SK-N-MC (cell line): ENCODE measurements at regions not wholly inside any gene's neighbourhood (a gene's known extent, or its start where the extent isn't known, plus 50 kb on each side); places are given as distances from the start of the nearest gene placed in this dataset.

Experiments
- EZH2 ChIP-seq: fragments of 200-600 bp; sonication (generic); IDR thresholded peaks from one replicate; pipeline ENCODE4 v1.6.1; 2017; ENCODE audit warnings: antibody characterized with exemption
- FOXP2 ChIP-seq: optimal IDR thresholded peaks from 2 replicates; pipeline ENCODE3; 2011; ENCODE audit warnings: mild to moderate bottlenecking, moderate library complexity; ENCODE audit not compliant: insufficient read depth; ENCODE audit errors: extremely low read length, control extremely low read depth
- POLR2AphosphoS5 ChIP-seq: IDR thresholded peaks from 2 replicates; pipeline ENCODE4 v1.6.1; 2012; ENCODE audit warnings: mild to moderate bottlenecking, low read depth, low read length, borderline replicate concordance

GRCh38 chr5:108590799-108591198 is 156.9 kb upstream of the FER start:
- TF ChIP-seq EZH2, result no peak
- no peak for TF ChIP-seq POLR2AphosphoS5
- no peak for TF ChIP-seq FOXP2
